Astrocyte (in vitro differentiated cells and primary cell): ENCODE measurements at regions not wholly inside any gene's neighbourhood (a gene's known extent, or its start where the extent isn't known, plus 50 kb on each side); places are given as distances from the start of the nearest gene placed in this dataset.

ENCODE experiments used
- EZH2 ChIP-seq: IDR thresholded peaks from 2 replicates; pipeline ENCODE4 v1.6.1; 2012; ENCODE audit warnings: mild to moderate bottlenecking, low read length, inconsistent platforms; ENCODE audit not compliant: insufficient read depth
- TF ChIP-seq, protein P1 (sequence below): IDR thresholded peaks from 2 replicates; pipeline ENCODE4 v1.5.1; 2011; ENCODE audit warnings: low read depth, mild to moderate bottlenecking, inconsistent platforms, low read length, moderate library complexity; ENCODE audit not compliant: insufficient read depth

DNA sequence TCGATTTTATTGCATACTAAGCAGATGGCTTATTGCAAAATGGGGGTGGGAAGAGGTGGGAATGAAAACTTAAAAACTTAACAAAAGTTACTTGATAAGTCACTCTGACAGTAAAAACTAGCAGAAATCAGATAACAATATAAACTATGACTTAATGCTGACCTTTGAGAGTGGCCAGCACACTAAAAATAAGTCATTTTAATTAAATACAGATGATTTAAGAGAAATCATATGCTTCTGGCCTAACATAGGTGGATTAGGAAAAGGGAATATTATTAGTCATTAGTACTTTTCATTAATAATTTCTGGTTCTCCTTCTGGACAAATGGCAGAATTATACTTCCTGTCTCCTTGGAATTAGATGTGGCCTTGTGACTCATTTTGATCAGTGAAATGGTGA lies 756.7 kb downstream of the PCDH19 start:
- TF ChIP-seq, protein P1, sequence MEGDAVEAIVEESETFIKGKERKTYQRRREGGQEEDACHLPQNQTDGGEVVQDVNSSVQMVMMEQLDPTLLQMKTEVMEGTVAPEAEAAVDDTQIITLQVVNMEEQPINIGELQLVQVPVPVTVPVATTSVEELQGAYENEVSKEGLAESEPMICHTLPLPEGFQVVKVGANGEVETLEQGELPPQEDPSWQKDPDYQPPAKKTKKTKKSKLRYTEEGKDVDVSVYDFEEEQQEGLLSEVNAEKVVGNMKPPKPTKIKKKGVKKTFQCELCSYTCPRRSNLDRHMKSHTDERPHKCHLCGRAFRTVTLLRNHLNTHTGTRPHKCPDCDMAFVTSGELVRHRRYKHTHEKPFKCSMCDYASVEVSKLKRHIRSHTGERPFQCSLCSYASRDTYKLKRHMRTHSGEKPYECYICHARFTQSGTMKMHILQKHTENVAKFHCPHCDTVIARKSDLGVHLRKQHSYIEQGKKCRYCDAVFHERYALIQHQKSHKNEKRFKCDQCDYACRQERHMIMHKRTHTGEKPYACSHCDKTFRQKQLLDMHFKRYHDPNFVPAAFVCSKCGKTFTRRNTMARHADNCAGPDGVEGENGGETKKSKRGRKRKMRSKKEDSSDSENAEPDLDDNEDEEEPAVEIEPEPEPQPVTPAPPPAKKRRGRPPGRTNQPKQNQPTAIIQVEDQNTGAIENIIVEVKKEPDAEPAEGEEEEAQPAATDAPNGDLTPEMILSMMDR: no peak
- TF ChIP-seq EZH2: no peak
